ENCODE measurements at regions not wholly inside any gene's neighbourhood (a gene's known extent, or its start where the extent isn't known, plus 50 kb on each side); places are given as distances from the start of the nearest gene placed in this dataset.

- TF ChIP-seq CREB1 (IDR thresholded peaks at IDR 0.05; ENCODE audit: low read depth) = no peak
- no peak for TF ChIP-seq ZBTB7A (IDR thresholded peaks at IDR 0.05; ENCODE audit: low read depth)
- TF ChIP-seq TCF12 (IDR thresholded peaks at IDR 0.05; ENCODE audit: low read depth) = no peak
- TF ChIP-seq CEBPB (IDR thresholded peaks at IDR 0.05) = no peak
- no peak for TF ChIP-seq TAF1 (IDR thresholded peaks at IDR 0.05; ENCODE audit: low read depth)
- TF ChIP-seq NFIC (IDR thresholded peaks at IDR 0.05) = no peak
- no peak for TF ChIP-seq RAD21 (IDR thresholded peaks at IDR 0.05; ENCODE audit: low read depth)
- TF ChIP-seq USF1 (IDR thresholded peaks at IDR 0.05) = no peak
- TF ChIP-seq FOXM1 (IDR thresholded peaks at IDR 0.05; ENCODE audit: borderline replicate concordance, low read depth) = no peak
Measured at GRCh38 chr3:152944671-152945070, 109.7 kb downstream of the P2RY1 start.

GRCh38 chr3:152945556-152945955 lies 110.6 kb downstream of the P2RY1 start:
- no peak for TF ChIP-seq FOXM1 (IDR thresholded peaks at IDR 0.05; ENCODE audit: borderline replicate concordance, low read depth)
- no peak for TF ChIP-seq CEBPB (IDR thresholded peaks at IDR 0.05)
- TF ChIP-seq TCF12 (IDR thresholded peaks at IDR 0.05; ENCODE audit: low read depth) = no peak
- TF ChIP-seq MAX (IDR thresholded peaks at IDR 0.05) = no peak
- no peak for TF ChIP-seq USF1 (IDR thresholded peaks at IDR 0.05)
- no peak for TF ChIP-seq TAF1 (IDR thresholded peaks at IDR 0.05; ENCODE audit: low read depth)
- TF ChIP-seq CREB1 (IDR thresholded peaks at IDR 0.05; ENCODE audit: low read depth) = no peak

- TF ChIP-seq RAD21 (IDR thresholded peaks at IDR 0.05; ENCODE audit: low read depth) = no peak
- TF ChIP-seq REST (IDR thresholded peaks at IDR 0.05; ENCODE audit: low read depth) = no peak
- TF ChIP-seq NFIC (IDR thresholded peaks at IDR 0.05) = no peak
- TF ChIP-seq CEBPB (IDR thresholded peaks at IDR 0.05) = no peak
- no peak for TF ChIP-seq CREB1 (IDR thresholded peaks at IDR 0.05; ENCODE audit: low read depth)
- no peak for TF ChIP-seq ZBTB7A (IDR thresholded peaks at IDR 0.05; ENCODE audit: low read depth)
- no peak for TF ChIP-seq TAF1 (IDR thresholded peaks at IDR 0.05; ENCODE audit: low read depth)
- TF ChIP-seq TCF12 (IDR thresholded peaks at IDR 0.05; ENCODE audit: low read depth) = no peak
Measured at GRCh38 chr3:152957491-152957890, 122.6 kb downstream of the P2RY1 start.

GRCh38 chr3:152959307-152959706 lies 124.4 kb downstream of the P2RY1 start:
- TF ChIP-seq EP300 (IDR thresholded peaks at IDR 0.05; ENCODE audit: borderline replicate concordance) (no peak), TAF1 (IDR thresholded peaks at IDR 0.05; ENCODE audit: low read depth) (no peak), CREB1 (IDR thresholded peaks at IDR 0.05; ENCODE audit: low read depth) (no peak), TCF12 (IDR thresholded peaks at IDR 0.05; ENCODE audit: low read depth) (no peak), CEBPB (IDR thresholded peaks at IDR 0.05) (no peak), EGR1 (IDR thresholded peaks at IDR 0.05) (no peak), ZBTB7A (IDR thresholded peaks at IDR 0.05; ENCODE audit: low read depth) (no peak), YY1 (IDR thresholded peaks at IDR 0.05; ENCODE audit: low read depth) (no peak), RAD21 (IDR thresholded peaks at IDR 0.05; ENCODE audit: low read depth) (no peak), FOXM1 (IDR thresholded peaks at IDR 0.05; ENCODE audit: borderline replicate concordance, low read depth) (no peak), REST (IDR thresholded peaks at IDR 0.05; ENCODE audit: low read depth) (no peak), MAX (IDR thresholded peaks at IDR 0.05) (no peak), USF1 (IDR thresholded peaks at IDR 0.05) (no peak), TEAD4 (IDR thresholded peaks at IDR 0.05) (no peak), NFIC (IDR thresholded peaks at IDR 0.05) (no peak)

GRCh38 chr3:152960684-152961083 lies 125.8 kb downstream of the P2RY1 start:
- TF ChIP-seq NFIC (IDR thresholded peaks at IDR 0.05) = no peak
- no peak for TF ChIP-seq REST (IDR thresholded peaks at IDR 0.05; ENCODE audit: low read depth)
- TF ChIP-seq TCF12 (IDR thresholded peaks at IDR 0.05; ENCODE audit: low read depth) = no peak
- no peak for TF ChIP-seq CREB1 (IDR thresholded peaks at IDR 0.05; ENCODE audit: low read depth)
- no peak for TF ChIP-seq ZBTB7A (IDR thresholded peaks at IDR 0.05; ENCODE audit: low read depth)
- no peak for TF ChIP-seq TEAD4 (IDR thresholded peaks at IDR 0.05)
- no peak for TF ChIP-seq RAD21 (IDR thresholded peaks at IDR 0.05; ENCODE audit: low read depth)
- TF ChIP-seq TAF1 (IDR thresholded peaks at IDR 0.05; ENCODE audit: low read depth) = no peak
- no peak for TF ChIP-seq CEBPB (IDR thresholded peaks at IDR 0.05)
- no peak for TF ChIP-seq EGR1 (IDR thresholded peaks at IDR 0.05)
- TF ChIP-seq MAX (IDR thresholded peaks at IDR 0.05) = no peak
- no peak for TF ChIP-seq YY1 (IDR thresholded peaks at IDR 0.05; ENCODE audit: low read depth)
- TF ChIP-seq FOXM1 (IDR thresholded peaks at IDR 0.05; ENCODE audit: borderline replicate concordance, low read depth) = no peak
- TF ChIP-seq EP300 (IDR thresholded peaks at IDR 0.05; ENCODE audit: borderline replicate concordance) = no peak
- TF ChIP-seq USF1 (IDR thresholded peaks at IDR 0.05) = no peak

Data from Ishikawa (cell line).